ENCODE measurements at regions not wholly inside any gene's neighbourhood (a gene's known extent, or its start where the extent isn't known, plus 50 kb on each side); places are given as distances from the start of the nearest gene placed in this dataset.

GRCh38 chr5:82858151-82859025 is 218.8 kb downstream of the TMEM167A start:
- no peaks in the 10 kb centered on the region for H4K20me1 ChIP-seq (replicated peaks; ENCODE audit: control insufficient read depth, insufficient read depth, low read length)
- H3K4me2 ChIP-seq (ENCODE audit: insufficient read depth, low read length): no peak overlapping the region
- no peaks in the 10 kb centered on the region for H3K9me3 ChIP-seq (replicated peaks; ENCODE audit: control insufficient read depth, insufficient read depth, low read depth, low read length)
- no peaks in the 10 kb centered on the region for H3K36me3 ChIP-seq (ENCODE audit: control insufficient read depth, insufficient read depth, low read length)
- in situ Hi-C loops (cut with MboI) (no loop called here), intact Hi-C loops (cut with micrococcal nuclease) (no loop called here)
- no peak for FAIRE-seq
- H3K4me1 ChIP-seq (replicated peaks in 1 of 2; ENCODE audit: control insufficient read depth in 2 of 2, insufficient read depth in 2 of 2, low read length in 2 of 2): 0 out of 5 replicates have a peak, but pooled peaks cover 0 to 6% of the 10 kb centered on the region in 2 experiments
- no peak overlapping the region for H3K27ac ChIP-seq (ENCODE audit: extremely low read depth, low read depth, low read length)
- no peaks in the 10 kb centered on the region for H3K79me2 ChIP-seq (ENCODE audit: control insufficient read depth, insufficient read depth, low read length)
- H3K9ac ChIP-seq (ENCODE audit: insufficient read depth in 1 of 2, low read depth in 2 of 2, low read length in 2 of 2): no peak overlapping the region
- no peak overlapping the region for H2AFZ ChIP-seq (ENCODE audit: low read depth, low read length)
- ChIA-PET POLR2A (interaction anchor here (0.6 kb wide), 1 partner anchor 133 kb away, joined by 3 read pairs; no protein-coding TSS in a partner anchor), CTCF (ENCODE audit: low intra/inter-chr PET ratio) (no interaction called here)
- WGBS (ENCODE audit: insufficient coverage, low coverage, missing lambda C conversion rate): 1% methylated on average over 9 of the region's 9 CpGs
- BruUV-seq (replicated peaks): no TSS peak
- DNase-seq (ENCODE audit: extremely low read depth in 1 of 4, low spot score in 3 of 4): no peak
- H3K4me3 ChIP-seq: no peak overlapping the region
- ATAC-seq: no peak
- no peak for TF ChIP-seq CHD1 (IDR thresholded peaks at IDR 0.05; ENCODE audit: low read length)
- TF ChIP-seq NCOA6 (IDR thresholded peaks at IDR 0.05): no peak
- TF ChIP-seq, protein P1, sequence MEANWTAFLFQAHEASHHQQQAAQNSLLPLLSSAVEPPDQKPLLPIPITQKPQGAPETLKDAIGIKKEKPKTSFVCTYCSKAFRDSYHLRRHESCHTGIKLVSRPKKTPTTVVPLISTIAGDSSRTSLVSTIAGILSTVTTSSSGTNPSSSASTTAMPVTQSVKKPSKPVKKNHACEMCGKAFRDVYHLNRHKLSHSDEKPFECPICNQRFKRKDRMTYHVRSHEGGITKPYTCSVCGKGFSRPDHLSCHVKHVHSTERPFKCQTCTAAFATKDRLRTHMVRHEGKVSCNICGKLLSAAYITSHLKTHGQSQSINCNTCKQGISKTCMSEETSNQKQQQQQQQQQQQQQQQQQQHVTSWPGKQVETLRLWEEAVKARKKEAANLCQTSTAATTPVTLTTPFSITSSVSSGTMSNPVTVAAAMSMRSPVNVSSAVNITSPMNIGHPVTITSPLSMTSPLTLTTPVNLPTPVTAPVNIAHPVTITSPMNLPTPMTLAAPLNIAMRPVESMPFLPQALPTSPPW (CRISPR knock-in tag; IDR thresholded peaks at IDR 0.05): no peak
- TF ChIP-seq, protein P2, sequence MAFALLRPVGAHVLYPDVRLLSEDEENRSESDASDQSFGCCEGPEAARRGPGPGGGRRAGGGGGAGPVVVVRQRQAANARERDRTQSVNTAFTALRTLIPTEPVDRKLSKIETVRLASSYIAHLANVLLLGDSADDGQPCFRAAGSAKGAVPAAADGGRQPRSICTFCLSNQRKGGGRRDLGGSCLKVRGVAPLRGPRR (CRISPR knock-in tag; IDR thresholded peaks at IDR 0.05): no peak
- peaks cover 3 to 5% of the 10 kb centered on the region in 2 experiments; a peak in 1 of 5 replicates for H3K27me3 ChIP-seq (ENCODE audit: control insufficient read depth in 2 of 2, insufficient read depth in 2 of 2, low read length in 2 of 2)
- H3K9me1 ChIP-seq (ENCODE audit: control insufficient read depth, insufficient read depth, low read length): no peaks in the 10 kb centered on the region
